Breast epithelium (tissue), 4 donors: ENCODE measurements at regions not wholly inside any gene's neighbourhood (a gene's known extent, or its start where the extent isn't known, plus 50 kb on each side); places are given as distances from the start of the nearest gene placed in this dataset.

ENCODE experiments used
- DNase-seq, 2 donors: peaks; one replicate each; pipeline ENCODE4 v3.0.0-alpha.2; 2019; ENCODE audit warnings: low spot score in 2 of 2
- H3K27ac ChIP-seq, 2 donors: fragments of 200-600 bp; sonication (generic) in 1 of 2; one replicate each; pipeline ENCODE4 v1.5.1; 2016 to 2019; ENCODE audit warnings: mild to moderate bottlenecking in 1 of 2
- H3K27me3 ChIP-seq, 2 donors: fragments of 200-600 bp; sonication (generic) in 1 of 2; one replicate each; pipeline versions ENCODE4 v1.5.1 to v1.6.0; 2017 to 2019; ENCODE audit warnings: control low read depth in 1 of 2, mild to moderate bottlenecking in 1 of 2
- H3K36me3 ChIP-seq: fragments of 200-600 bp; one replicate; pipeline ENCODE4 v1.5.1; 2019
- H3K4me1 ChIP-seq, 2 donors: fragments of 200-600 bp; sonication (generic); one replicate each; pipeline ENCODE4 v1.5.1; 2016 to 2019; ENCODE audit warnings: control low read depth in 1 of 2
- H3K4me3 ChIP-seq, 3 donors: fragments of 200-600 bp; sonication (generic); 1 replicate in 2 of 3; 2 replicates in 1 of 3; pipeline ENCODE4 v1.5.1; 2016 to 2019; ENCODE audit warnings: mild to moderate bottlenecking in 3 of 3, moderate library complexity in 2 of 3
- H3K9me3 ChIP-seq, 2 donors: fragments of 200-600 bp; sonication (generic) in 1 of 2; one replicate each; pipeline ENCODE4 v1.5.1; 2016 to 2019; ENCODE audit warnings: control low read depth in 1 of 2
- POLR2A ChIP-seq: fragments of 450-650 bp; IDR thresholded peaks from one replicate; pipeline ENCODE4 v1.6.1; 2016; ENCODE audit warnings: antibody characterized with exemption, mild to moderate bottlenecking, moderate library complexity
- POLR2AphosphoS5 ChIP-seq, 3 donors: sonication (generic); formaldehyde crosslinking; IDR thresholded peaks; one replicate each; pipeline ENCODE4 v1.6.1; 2017; ENCODE audit warnings: antibody characterized with exemption in 3 of 3
- intact Hi-C: fragments of 100-400 bp; cut with DNase I; formaldehyde crosslinking; loops from one replicate; pipeline ENCODE4 v1.15.1; 2023; ENCODE audit warnings: low total_unique reads
- TF ChIP-seq, protein P1 (sequence below), 3 donors: fragments of 450-650 bp; IDR thresholded peaks; one replicate each; pipeline ENCODE4 v1.5.1; 2016 to 2017; ENCODE audit warnings: antibody characterized with exemption in 3 of 3, mild to moderate bottlenecking in 3 of 3, moderate library complexity in 3 of 3

DNA sequence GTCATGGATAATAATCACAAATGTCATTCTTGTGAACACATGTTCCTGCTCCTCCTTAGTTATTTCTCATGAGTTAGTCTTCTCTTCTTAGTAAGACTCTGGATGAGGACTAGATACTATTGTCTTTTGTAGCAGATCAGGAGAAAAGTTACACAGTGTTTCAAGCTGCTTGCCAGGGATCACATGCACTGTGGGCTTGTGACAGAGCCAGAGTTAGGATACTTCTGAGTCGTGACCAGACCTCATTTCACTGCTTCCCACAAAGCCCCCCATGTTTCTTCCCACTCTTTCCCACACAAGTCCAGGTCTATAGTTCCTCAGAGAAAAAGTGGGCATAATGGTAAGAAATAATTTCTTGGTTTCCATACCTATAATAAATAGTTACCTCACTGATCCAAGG lies 80.2 kb upstream of the LRATD1 start:
- no peaks in the 10 kb centered on the region for H3K4me1 ChIP-seq
- no peaks in the 10 kb centered on the region for H3K9me3 ChIP-seq
- H3K27me3 ChIP-seq = no peaks in the 10 kb centered on the region
- H3K27ac ChIP-seq = no peak overlapping the region
- intact Hi-C loops = no loop called here
- TF ChIP-seq POLR2AphosphoS5 (IDR thresholded peaks at IDR 0.05) (no peak), POLR2A (no peak)
- TF ChIP-seq, protein P1, sequence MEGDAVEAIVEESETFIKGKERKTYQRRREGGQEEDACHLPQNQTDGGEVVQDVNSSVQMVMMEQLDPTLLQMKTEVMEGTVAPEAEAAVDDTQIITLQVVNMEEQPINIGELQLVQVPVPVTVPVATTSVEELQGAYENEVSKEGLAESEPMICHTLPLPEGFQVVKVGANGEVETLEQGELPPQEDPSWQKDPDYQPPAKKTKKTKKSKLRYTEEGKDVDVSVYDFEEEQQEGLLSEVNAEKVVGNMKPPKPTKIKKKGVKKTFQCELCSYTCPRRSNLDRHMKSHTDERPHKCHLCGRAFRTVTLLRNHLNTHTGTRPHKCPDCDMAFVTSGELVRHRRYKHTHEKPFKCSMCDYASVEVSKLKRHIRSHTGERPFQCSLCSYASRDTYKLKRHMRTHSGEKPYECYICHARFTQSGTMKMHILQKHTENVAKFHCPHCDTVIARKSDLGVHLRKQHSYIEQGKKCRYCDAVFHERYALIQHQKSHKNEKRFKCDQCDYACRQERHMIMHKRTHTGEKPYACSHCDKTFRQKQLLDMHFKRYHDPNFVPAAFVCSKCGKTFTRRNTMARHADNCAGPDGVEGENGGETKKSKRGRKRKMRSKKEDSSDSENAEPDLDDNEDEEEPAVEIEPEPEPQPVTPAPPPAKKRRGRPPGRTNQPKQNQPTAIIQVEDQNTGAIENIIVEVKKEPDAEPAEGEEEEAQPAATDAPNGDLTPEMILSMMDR (IDR thresholded peaks at IDR 0.05) = no peak
- no peak overlapping the region for H3K4me3 ChIP-seq
- no peak for DNase-seq
- no peaks in the 10 kb centered on the region for H3K36me3 ChIP-seq

DNA sequence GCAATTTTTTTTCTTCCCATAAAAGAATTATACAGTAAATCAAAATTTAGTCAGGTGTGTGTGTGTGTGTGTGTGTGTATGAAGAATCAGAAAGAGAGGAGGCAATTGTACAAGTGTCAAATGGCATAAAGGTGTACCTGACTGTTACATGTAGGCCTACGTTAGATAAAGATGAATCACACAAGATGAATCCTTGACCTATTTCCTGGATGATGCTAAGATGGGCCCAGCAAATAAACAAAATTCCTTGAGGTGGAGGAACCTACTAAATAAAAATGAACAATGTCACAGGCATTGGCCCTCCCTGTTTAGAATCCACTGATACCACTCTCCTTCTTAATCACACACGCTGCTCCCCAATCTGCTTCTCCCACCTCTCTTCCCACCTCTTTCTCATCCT lies 79.7 kb upstream of the LRATD1 start:
- no peaks in the 10 kb centered on the region for H3K36me3 ChIP-seq

DNA sequence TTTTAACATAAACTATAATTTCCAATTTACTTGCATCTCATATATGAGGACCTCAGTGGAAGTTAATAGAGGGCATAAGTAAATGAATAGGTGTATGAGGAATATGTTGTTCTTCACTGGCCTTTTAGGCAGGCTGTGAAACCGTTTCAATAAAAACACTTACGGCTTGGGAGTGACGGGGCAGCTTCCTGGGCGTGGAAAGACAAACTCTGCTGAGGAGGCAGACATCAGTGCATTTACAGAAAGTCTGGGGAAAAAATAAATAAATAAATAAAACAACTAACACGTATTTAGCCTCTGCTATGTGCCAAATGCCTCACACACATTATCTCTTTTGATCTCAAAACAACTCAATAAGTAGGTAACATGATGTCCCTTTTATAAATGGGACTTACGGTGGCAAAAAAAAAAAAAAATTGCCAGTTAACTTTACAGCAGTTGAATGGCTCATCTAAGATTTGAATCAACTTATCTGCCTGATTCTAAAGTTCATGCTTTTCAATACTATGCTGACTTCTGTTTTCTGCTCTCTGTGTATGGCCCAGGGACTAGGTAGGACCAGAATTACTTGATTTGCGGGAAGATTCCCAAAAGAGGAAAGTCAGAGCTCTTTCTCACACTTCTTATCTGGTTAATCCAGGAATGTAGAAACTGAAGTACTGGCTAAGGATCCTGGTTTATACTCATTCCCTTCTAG lies 77.5 kb upstream of the LRATD1 start:
- Histone ChIP-seq H3K9me3 (no peaks in the 10 kb centered on the region), H3K4me3 (no peak overlapping the region), H3K27me3 (no peaks in the 10 kb centered on the region), H3K4me1 (no peaks in the 10 kb centered on the region), H3K27ac (no peak overlapping the region), H3K36me3 (no peaks in the 10 kb centered on the region)
- intact Hi-C loops = no loop called here
- TF ChIP-seq POLR2A = no peak
- TF ChIP-seq POLR2AphosphoS5 (IDR thresholded peaks at IDR 0.05) = no peak
- TF ChIP-seq, protein P1 (IDR thresholded peaks at IDR 0.05) = no peak
- DNase-seq = no peak

More for the DNA sequence above, 79.7 kb upstream of the LRATD1 start:
- intact Hi-C loops = no loop called here
- Histone ChIP-seq H3K27me3 (no peaks in the 10 kb centered on the region), H3K9me3 (no peaks in the 10 kb centered on the region), H3K4me1 (no peaks in the 10 kb centered on the region), H3K4me3 (no peak overlapping the region), H3K27ac (no peak overlapping the region)
- TF ChIP-seq, protein P1 (IDR thresholded peaks at IDR 0.05) = no peak
- TF ChIP-seq POLR2AphosphoS5 (IDR thresholded peaks at IDR 0.05) = no peak
- no peak for DNase-seq

DNA sequence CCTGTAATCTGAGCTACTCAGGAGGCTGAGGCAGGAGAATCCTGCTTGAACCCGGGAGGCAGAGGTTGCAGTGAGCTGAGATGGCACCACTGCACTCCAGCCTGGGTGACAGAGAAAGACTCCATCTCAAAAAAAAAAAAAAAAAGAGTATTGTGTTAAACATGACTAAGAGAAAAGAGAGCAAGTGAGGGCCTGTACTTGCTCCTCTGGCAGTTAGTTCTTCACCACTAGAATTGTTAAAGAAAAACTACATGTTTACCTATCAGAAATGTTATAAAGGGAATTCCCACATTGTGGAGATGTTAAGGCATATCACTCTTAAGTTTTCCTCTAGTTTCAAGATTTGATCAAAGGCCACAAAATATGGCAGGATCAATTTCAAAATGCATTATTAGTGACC lies 75.4 kb upstream of the LRATD1 start:
- intact Hi-C loops = no loop called here
- no peaks in the 10 kb centered on the region for H3K27me3 ChIP-seq
- no peaks in the 10 kb centered on the region for H3K36me3 ChIP-seq
- no peaks in the 10 kb centered on the region for H3K9me3 ChIP-seq
- H3K27ac ChIP-seq = no peak overlapping the region
- TF ChIP-seq POLR2AphosphoS5 (IDR thresholded peaks at IDR 0.05) (no peak), POLR2A (no peak)
- TF ChIP-seq, protein P1 (IDR thresholded peaks at IDR 0.05) = no peak
- H3K4me3 ChIP-seq = no peak overlapping the region
- DNase-seq = no peak
- H3K4me1 ChIP-seq = no peaks in the 10 kb centered on the region

DNA sequence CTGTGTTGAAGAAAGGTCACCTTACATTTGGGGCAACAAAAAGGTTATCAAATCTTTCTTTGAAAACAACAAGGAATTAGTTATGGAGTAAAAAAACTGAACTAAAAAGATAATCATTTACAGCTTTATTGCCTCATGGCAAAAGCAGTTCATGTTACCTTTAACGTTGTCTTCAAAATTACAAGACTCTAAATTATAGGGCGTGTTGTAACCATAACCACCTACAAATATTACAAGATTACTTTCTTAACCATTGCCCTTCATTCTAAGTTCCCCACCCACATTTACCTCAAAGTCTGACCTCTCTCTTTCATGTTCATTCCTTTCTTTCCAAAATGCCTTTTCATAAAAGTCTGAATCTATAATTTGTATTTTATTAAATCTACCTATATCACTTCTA lies 74.6 kb upstream of the LRATD1 start:
- DNase-seq = no peak
- intact Hi-C loops = no loop called here
- H3K4me3 ChIP-seq = no peak overlapping the region
- H3K36me3 ChIP-seq = no peaks in the 10 kb centered on the region
- no peak overlapping the region for H3K27ac ChIP-seq
- no peaks in the 10 kb centered on the region for H3K9me3 ChIP-seq
- no peaks in the 10 kb centered on the region for H3K27me3 ChIP-seq
- TF ChIP-seq POLR2AphosphoS5 (IDR thresholded peaks at IDR 0.05) (no peak), POLR2A (no peak)
- TF ChIP-seq, protein P1 (IDR thresholded peaks at IDR 0.05) = no peak
- H3K4me1 ChIP-seq = no peaks in the 10 kb centered on the region
